DMS 273 (cell line): ENCODE measurements at regions not wholly inside any gene's neighbourhood (a gene's known extent, or its start where the extent isn't known, plus 50 kb on each side); places are given as distances from the start of the nearest gene placed in this dataset.
"Not testable (repeated sequence)": the region's sequence is repeated elsewhere in the genome, so short reads cannot be mapped to it uniquely, and the experiment has no call there.

Experiments
- DNase-seq: peaks from one replicate; lab custom pipeline; 2025; ENCODE audit not compliant: unreplicated experiment; lab: John Stamatoyannopoulos, UW

DNA sequence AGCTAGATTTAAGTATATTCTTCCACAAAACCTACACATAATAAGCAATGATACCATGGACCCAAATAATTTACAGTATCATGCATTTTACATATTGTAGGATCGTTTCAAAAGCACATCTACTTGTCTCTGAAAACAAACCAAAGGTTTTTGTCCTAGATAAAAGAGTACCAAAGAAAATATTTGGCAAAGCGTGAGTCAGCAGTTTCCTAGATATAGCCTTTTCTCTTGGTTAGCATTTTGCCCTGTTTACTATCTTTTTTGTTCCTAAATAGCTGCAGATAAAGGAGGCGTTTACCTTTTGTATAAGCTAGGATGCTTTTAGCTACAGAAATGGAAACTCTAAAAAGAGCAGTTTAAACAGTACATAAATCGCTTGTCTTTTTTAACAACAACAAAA is 305.8 kb upstream of the GULP1 start:
- DNase-seq: peak; percentile 9

DNA sequence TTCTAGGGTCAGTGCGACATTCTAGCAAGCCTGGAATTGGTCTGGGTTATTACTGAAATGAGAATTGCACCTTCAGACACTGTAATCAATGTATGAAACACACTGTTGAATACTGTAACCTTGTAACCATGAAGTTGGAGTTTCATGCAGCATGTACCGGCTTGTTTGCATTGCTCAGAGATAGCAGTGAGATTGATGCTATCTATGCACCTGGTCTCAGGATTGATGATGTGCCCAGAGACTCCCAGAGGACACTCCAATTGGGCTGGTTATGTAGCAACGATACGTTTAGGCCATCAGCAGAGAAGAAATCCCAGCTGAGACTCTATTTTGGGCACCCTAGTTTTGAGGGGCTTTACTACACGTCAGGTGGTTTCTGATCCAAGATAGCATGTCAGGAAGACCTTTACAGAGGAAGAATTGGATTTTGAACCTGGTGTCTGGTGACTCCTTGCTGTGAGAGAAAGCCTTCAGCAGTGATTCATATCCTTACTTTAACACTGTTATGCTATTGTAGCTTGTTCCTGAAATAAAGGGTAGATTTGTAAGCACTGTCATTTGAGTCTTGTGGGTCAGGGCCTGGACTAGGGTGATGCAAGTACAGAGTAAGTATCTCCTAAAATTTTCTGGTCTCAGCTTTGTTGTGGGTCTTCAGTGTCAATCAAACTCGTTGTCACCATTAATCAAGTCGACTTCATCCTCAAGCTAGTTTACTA is 305.1 kb upstream of the GULP1 start:
- peak; percentile 34 for DNase-seq

DNA sequence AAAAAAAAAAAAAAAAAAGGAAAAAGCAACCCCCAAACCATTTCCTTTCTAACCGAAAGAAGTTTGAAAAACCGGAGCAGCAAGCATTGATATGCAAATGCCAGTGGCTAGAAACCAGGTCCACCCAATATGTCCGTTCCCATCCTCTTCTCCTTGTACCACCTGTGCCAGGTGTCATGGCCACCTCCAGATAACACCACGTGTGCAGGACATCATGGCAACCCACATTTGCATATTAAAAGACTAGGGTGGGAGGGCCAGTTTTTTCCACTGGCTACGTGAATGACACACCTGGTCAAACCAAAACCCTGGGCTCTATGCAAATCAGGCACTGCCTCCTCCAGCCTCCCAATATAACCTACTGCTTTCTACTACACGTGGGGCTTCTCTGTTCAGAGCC is 303.3 kb upstream of the GULP1 start:
- DNase-seq: no peak

DNA sequence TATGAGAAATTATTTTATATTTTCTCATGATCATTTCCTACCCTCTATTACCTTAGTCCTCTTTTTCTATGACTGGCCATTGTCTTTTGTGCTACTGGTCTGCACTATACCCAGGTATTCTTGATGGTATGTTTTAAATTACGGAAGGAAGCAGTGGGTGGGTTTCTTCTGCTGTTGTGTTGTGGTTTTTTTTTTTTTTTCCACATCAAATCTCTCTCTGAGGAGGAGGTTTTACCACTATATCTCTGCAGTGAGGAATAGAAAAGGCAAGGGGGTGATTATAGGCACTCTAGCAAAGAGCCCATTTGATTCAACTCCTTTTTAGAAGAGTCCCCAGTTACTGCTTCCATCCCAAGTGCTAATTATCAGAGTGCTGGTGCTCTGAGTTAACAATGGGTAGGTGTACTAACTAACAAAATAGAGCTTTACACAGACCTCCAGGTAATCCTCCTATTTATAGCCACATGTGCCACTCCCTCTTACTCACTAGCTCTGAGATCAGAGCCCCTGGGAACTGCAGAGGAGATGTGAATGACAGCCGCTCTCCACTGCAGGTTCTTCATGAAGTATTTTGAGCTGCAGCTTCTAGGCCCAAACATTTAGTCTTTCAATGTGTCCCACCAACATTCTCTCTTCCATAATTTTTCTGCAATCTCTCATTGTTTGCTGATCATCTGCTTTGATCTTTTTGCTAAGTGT is 301.6 kb upstream of the GULP1 start:
- no peak for DNase-seq

DNA sequence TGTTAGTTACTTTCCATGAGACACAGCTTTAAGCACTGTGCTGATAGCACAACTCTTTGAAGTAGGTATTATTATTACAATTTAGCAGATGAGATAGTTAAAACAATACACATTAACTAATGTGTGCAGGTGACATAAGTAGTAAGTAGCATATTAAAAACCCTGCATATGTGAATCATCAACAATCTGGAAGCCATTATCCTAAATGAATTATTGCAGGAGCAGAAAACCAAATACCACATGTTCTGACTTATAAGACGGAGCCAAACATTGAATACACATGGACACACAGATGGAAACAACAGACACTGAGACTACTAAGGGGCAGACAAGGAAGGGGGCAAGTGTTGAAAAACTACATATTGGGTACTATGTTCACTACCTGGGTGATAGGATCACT is 300.3 kb upstream of the GULP1 start:
- DNase-seq: no peak

DNA sequence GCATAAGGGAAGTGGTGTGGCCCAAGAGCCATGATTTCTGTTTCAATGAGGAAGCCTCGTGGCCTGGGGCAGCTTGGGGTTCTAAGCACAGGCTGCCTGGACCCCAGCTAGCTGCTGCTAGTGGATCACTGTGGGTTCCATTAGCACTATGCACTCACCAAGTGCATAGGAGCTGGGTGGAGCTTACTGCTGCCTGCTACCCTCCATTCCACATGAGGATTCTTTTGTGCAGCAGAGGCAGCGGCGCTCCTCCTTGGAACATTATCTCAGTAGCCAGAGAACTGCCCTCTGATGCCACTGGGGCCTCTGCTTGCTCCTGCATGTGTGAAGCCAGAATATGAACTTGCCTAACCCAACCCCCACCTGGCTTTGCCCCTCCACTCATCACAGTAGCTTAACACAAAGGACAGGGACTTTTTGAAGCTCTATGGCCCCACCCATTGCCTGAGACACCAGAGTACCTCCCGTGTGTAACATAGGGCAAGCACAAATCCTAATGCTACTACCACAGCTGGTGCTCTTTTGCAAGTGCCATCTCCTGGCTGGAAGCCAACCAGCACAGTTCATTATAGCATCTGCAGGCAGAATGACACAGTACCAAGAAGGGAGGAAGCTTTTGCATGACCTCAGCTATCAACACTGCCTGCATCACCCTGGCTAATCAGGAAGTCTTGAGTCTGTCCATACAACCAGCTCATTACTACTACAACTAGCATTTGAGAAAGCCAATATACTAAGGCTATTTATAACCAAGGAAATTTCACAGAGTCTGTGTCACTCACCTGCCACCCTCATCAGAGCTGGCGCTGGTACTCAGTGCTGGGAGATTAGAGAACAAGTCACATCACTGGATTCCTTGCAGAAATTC is 297.0 kb upstream of the GULP1 start:
- peak; percentile 85 for DNase-seq

DNA sequence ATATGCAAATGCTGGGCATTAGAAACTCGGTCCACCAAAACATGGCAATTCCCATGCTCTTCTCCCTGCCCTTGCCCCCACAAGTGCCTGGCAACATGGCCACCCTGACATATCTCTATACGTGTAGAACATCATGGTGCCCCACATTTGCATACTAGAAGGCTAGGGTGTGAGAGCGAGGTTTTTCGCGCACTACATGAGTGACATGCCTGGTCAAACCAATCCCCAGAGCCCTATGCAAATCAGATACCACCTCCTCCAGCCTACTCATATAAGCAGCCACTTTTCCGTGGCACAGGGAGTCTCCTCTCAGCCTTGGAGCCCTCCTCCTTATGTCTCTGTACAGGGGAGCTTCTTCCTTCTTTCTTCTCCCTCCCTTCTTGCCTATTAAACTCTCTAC is 296.1 kb upstream of the GULP1 start:
- DNase-seq: no peak

DNA sequence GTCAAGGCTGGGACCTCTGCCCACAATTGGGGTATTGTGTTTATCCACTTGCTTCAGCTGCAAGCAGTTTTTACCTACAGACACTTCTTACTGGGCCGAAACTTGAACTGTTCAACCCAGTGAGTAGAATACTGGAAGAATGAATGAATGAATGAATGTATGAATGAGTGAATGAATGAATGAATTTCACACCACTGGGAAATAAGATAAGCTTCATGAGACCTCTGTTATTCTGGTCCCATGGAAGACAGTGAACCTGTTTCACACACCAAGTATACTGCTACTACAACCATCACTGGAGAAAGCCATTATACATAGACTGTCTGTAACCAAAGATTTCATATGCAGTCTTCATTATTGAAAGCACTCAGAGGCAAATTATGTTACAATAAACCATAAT is 295.0 kb upstream of the GULP1 start:
- DNase-seq: no peak

DNA sequence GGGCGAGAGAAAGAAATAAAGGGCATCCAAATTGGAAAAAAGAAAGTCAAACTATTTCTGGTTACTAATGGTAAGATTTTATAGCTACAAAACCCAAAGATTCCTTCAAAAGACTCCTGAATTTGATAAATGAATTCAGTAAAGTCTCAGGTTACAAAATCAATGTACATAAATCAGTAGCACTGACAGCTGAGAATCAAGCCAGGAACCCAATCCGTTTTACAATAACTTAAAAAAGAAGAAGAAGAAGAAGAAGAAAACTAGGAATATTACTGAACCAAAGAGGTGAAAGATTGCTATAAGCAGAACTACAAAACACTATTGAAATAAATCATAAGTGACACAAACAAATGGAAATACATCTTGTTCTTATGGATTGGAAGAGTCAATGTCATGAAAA is 291.5 kb upstream of the GULP1 start:
- no peak for DNase-seq

DNA sequence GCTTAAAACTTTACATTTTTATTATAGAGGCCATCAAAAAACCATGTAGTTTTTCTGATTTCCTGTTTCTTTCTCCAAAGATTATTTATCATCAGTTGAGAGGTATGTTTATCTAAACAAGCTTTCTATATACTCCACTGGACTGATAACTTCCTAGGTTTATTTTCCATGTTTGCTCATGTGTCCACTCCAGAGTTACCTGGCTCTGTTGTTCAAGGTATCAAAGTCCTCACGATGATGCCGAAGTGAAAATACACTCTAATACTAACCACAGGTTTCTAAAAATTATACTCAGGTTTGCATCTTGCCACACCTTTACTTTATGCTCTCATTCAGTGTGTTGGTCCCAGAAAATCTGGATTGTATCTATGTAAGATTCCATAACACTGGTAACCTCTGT is 287.9 kb upstream of the GULP1 start:
- DNase-seq: no peak

DNA sequence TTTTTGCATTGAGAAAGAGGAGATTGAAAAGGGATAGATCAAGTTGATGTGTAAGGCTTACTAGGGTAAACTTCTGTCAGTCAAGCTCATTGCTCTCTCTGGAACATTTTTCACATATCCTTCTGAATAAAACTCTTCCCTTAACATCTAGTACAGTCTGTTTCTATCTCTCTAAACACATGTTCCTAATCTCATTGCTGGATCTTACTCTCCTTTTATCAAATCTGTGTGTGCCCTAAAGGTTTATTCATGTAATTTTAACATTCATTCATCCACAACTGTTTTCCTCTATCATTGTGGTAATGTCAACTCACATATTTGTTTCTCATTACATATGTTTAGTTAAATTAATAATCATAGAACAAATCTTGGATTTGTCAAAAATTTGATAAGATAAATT is 277.9 kb upstream of the GULP1 start:
- no peak for DNase-seq

DNA sequence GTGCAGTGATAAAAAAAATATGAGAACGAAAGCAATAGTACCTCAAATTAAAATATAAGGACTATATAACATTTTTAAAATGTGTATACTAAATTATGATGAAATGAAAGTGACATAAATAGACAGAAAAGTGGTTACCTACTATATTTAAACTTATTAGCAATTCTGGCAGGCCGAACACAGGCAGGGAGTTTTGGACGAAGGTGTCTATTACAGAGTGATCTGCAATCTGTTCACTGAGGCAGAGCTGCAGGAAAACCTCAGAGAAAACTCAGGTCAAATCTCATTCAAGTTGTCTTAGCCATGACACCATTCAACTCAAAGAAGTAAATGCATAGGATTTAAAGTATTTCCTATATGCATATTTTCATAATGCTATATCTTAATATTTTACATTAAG is 274.8 kb upstream of the GULP1 start:
- DNase-seq: peak; percentile 55

DNA sequence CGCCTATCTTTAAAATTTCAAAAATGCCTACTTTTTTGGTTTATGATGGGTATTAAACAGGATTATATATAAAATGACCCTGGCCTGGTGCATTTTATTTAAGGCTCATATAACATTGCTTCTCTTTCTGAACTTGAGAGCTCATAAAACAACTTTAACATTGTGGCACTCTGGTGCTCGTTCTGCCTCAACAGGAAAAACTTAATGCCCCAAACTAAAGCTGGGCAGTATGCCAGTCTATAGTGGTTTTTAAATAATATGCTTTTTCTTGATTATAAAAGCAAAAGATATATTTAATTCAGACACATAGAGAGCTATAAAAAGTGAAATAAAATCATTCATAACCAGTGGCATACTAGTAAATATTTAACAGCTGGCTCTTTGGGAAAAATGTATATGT is 269.3 kb upstream of the GULP1 start:
- no peak for DNase-seq

DNA sequence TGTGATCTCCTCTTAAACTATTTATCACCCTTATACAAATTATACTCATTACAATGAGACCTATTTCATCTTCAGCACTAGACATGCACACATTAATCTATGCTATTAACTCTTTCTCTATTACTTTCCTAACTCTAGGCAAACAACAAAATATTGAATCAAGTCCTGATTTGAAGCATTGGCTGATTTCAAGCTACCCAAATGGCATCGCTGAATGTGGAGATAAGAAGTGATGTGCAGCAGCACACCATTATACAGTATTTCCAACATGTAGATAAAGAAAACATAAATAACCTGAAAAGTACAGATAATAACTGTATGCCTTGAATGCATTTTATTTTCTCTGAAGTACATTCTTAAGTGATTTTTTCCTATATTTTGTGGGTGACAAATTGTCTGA is 268.6 kb upstream of the GULP1 start:
- DNase-seq: no peak

DNA sequence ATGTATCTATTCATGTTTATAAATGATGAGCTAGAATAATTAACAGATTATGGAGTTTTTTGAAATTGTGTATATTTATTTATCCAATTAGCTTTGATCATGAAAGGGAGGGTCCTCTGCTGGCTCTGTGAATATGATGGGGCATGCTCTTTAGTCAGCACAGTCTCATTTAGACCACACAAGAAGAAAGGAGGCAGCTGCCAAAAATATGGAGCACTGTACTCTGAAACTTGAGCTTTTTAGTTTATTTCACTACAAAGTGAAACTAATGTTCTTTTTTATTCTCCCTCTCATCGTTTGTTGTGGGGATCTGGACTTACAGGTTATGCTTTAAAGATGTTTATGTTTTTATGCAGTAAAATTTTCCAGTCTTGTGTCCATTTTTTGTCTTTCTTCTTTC is 266.9 kb upstream of the GULP1 start:
- DNase-seq: no peak

DNA sequence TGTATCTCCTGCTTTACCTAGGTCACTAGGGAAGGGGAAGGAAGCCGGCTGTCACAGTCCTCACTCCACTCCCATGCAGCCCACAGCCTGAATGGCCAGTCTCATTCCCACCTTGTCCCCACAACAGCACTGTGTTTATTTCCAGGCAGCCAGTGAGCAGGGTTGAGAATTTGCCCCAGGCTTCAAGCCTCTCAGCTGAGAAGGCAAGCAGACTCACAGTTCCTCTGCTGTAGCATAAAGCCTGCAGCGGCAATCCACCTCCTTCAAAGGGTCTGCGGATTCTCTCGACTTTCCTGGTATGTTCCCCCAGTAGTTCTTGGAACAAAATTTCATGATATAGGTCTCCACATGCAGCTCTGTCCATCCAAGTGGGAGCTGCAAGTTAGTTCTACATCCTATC is 262.9 kb upstream of the GULP1 start:
- DNase-seq: no peak

DNA sequence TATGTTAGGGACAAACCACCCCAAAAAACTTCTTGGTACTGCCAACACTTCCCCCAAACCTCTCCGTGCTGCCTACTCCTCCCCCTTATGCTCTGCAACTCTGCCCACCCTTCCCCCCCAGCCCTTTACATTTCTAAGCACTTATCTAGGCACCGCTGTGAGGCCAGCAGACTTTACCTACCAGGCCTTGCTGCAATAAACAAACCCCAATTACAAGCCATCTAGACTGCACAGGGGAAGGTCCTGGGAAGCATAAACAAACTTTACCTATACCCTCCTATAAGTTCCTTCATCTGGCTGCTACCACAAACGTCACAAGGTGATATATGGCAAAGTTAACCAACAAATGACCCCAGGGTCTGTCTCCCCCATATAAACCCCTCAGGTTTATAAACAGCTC is 259.4 kb upstream of the GULP1 start:
- DNase-seq: no peak

DNA sequence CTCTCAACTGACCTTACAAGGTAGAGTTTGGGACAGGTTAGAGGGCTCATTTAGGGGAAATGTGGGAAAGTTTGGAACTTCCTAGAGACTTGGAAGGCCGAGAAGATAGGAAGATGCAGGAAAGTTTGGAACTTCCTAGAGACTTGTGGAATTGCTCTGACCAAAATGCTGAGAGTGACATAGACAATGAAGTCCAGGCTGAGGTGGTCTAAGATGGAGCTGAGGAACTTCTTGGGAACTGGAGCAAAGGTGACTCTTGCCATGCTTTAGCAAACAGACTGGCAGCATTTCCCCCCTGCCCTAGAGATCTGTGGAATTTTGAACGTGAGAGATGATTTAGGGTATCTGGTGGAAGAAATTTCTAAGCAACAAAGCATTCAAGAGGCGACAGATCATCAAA is 258.9 kb upstream of the GULP1 start:
- DNase-seq: no peak

DNA sequence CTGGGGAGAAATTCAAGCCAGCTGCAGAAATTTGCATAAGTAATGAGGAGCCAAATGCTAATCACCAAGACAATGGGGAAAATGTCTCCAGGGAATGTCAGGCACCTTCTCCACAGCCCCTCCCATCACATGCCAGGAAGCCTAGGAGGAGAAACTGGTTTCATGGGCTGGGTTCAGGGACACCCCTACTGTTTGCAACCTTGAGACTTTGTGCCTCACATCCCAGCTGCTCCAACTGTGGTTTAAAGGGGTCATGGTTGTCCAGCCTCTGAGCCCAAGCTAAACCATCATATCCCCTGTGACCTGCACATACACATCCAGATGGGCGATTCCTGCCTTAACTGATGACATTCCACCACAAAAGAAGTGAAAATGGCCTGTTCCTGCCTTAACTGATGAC is 258.4 kb upstream of the GULP1 start:
- DNase-seq: not testable (repeated sequence)

DNA sequence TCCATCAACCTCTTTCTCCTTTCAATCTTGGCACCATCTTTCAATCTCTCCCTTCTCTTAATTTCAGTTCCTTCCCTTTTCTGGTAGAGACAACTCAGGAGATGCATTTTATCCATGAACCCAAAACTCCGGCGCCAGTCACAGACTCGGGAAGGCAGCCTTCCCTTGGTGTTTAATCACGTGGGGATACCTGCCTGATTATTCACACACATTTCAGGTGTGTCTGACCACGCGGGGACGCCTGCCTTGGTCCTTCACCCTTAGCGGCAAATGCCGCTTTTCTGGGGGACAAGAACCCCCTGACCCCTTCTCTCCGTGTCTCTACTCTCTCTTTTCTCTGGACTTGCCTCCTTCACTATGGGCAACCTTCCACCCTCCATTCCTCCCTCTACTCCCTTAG is 257.6 kb upstream of the GULP1 start:
- DNase-seq: not testable (repeated sequence)

DNA sequence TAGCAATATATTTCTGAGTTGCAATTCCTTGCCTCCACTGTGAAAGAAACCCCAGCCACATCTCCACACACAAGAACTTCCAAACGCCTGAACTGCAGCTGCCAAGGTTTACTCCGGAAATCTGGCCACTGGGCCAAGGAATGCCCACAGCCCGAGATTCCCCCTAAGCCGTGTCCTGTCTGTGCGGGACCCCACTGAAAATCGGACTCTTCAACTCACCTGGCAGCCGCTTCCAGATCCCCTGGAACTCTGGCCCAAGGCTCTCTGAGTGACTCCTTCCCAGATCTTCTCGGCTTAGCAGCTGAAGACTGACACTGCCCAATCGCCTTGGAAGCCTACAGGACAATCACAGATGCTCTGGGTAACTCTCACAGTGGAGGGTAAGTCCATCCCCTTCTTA is 256.3 kb upstream of the GULP1 start:
- not testable (repeated sequence) for DNase-seq

DNA sequence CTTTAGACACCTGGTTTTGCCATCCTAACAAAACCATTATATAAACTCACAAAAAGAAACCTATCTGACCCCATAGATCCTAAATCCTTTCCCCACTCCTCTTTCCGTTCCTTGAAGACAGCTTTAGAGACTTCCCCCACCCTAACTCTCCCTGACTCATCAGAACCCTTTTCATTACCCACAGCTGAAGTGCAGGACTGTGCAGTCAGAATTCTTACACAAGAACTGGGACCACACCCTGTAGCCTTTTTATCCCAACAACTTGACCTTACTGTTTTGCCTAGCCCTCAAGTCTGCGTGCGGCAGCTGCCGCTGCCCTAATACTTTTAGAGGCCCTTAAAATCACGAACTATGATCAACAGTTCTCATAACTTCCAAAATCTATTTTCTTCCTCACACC is 254.9 kb upstream of the GULP1 start:
- not testable (repeated sequence) for DNase-seq
